ENCODE measurements at regions not wholly inside any gene's neighbourhood (a gene's known extent, or its start where the extent isn't known, plus 50 kb on each side); places are given as distances from the start of the nearest gene placed in this dataset.

GRCh38 chr5:125149527-125149926, 403.1 kb upstream of the ZNF608 start:
- no peak for DNase-seq

DNA sequence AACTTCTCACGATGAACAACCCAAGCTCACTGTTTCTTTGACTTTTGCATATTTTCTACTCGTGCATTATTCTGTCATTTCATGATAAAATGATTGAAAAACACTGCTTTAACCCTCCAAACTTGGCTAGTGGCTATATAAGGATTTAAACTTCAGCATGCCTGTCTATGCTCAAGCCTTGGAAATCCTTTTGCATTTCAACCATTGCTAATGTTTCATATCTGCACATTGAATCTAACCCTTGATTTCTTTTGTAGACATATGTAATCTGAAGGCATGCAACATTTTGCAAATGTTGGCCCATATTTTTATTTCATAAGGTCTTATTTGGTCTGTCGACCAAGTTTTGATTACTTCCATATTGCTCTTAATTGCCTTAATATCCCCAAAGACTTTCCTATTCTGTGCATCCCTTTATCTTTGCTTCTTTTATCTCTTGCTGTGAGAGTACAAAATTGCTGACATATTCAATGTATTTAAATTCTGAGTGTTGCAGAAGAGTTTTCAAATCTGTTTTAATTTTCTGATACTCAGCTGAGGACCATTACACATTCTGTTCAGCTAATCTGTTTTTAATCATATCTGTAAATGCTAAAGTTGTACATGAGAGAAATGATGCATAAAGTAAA, 403.7 kb upstream of the ZNF608 start:
- DNase-seq = no peak

- DNase-seq = no peak
Observed at GRCh38 chr5:125151150-125151900, 404.9 kb upstream of the ZNF608 start.

GRCh38 chr5:125152044-125152443, 405.6 kb upstream of the ZNF608 start:
- no peak for DNase-seq

GRCh38 chr5:125152461-125153189, 406.2 kb upstream of the ZNF608 start:
- no peak for DNase-seq

- DNase-seq = no peak
Observed at GRCh38 chr5:125153231-125153630, 406.8 kb upstream of the ZNF608 start.

DNA sequence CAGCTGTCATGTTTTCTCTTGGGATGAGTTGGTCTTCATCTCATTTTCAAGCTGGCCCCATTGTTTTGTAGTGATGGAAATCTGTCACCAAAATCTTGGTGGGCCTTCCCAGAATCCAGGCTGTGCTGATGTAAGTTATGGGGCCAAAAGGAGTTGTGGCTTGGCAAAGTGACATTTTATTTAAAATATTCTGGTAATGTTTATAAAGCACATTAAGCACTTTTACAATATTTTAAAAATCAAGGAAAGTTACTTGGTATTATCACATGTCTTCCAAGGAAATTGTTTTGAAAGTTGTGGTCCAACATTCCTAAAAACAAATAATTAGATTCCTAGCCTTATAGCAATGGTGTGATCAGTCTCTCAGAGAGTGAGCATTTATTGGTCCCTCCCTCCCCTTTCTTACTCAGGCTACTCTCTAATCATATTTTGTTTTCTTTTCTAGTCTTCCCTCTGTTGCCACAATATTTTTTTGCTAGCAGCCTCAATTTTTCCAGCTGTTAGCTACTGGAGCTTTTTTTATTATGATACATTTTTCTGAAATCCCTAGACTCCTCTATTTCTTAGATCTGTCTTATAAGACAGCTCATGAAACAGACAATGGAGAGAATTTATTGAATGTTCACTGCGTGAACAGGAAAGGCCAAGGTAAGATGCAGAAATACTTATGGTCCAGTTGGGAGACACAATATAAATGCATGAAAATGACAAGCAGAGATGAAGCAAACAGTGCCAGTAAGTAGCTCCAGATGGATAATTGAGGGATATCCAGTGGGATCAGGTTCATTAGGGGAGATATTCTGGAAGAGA, 408.1 kb upstream of the ZNF608 start:
- no peak for DNase-seq

DNA sequence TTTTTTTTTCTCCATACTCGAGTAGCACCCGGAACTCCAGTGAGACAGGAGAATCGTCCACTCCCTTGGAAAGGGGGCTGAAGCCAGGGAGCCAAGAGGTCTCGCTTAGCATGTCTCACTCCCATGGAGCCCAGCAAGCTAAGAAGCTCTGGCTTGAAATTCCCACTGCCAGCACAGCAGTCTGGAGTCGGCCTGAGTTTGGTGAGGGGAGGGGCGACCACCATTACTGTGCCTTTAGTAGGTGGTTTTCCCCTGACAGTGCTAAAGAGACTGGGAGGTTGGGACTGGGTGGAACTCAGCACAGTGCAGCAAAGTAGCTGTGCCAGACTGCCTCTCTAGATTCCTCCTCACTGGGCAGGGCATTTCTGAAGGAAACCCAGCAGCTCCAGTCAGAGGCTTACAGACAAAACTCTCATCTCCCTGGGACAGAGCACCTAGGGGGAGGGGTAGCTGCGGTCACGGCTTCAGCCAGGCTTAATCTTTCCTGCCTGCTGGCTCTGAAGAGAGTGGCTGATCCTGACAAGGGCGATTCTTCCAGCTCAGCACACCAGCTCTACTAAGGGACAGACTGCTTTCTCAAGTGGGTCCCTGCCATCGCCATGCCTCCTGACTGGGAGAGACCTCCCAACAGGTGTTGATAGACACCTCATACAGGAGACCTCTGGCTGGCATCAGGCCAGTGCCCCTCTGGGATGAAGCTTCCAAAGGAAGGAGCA, 414.5 kb upstream of the ZNF608 start:
- DNase-seq = no peak

DNA sequence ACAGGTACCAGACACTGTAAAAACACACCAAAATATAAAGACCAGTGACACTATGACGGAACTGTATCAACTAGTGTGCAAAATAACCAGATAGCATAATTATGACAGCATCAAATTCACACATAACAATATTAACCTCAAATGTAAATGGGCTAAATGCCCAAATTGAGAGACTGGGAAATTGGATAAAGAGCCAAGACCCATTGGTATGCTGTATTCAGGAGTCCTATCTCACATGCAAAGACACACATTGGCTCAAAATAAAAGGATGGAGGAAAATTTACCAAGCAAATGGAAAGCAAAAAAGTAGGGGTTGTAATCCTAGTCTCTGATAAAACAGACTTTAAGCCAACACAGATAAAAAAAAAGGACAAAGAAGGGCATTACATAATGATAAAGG, 416.3 kb upstream of the ZNF608 start:
- DNase-seq = no peak

DNA sequence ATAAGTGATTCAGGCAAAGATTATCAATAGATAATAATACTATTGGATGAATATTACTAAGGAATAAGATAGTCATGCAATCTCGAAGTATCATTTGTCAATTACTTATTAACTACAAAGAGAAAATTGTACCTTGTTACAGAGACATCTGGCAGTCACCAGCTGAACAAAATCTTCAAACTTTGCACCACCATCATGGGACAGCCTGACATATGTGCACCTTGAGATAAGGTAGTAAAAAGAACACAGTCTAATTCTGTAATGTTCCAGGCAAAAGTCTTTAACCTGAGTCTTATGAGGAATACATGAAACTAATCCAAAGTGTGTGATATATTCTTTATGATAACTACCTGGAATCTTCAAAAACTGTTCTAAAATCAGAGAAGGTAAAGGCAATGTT, 423.0 kb upstream of the ZNF608 start:
- no peak for DNase-seq

GRCh38 chr5:125171641-125172040, 425.2 kb upstream of the ZNF608 start:
- DNase-seq = no peak

- no peak for DNase-seq
Observed at GRCh38 chr5:125175348-125176004, 429.0 kb upstream of the ZNF608 start.

DNA sequence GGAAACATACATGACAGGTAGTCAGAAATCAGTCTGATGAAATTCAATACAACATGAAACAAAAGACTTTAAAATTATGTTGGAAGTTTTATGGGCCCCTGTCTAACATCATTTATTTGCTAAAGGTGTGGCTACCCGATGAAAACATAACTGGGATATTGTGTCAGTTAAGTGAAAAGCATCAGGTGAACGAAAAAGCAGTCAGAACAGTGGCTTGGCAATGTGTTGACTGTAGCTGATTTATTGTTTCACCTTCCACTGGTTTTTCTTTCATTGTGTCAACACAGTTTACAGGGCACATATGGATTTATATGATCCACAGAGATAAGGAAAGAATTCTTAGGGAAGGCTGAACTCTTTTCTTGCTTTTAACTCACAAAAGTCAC, 429.6 kb upstream of the ZNF608 start:
- no peak for DNase-seq

DNA sequence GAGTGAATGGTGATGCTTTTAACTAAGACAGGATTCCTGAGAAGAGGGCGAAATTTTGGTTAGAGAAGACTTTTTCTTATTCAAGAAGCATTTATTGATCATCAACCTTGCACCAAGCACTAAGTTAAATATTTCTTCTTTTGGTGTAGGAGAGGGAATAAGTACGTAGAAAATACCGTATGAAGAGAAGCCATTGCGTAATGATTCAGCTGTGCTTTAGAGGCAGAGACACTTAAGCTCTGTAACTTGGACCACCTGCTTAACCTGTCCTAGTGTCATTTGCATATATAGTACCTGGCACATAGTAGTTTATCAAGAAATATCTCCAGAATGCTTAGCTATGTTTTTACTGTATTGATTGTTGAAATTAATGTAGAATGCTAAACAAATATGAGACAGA, 430.9 kb upstream of the ZNF608 start:
- no peak for DNase-seq

DNA sequence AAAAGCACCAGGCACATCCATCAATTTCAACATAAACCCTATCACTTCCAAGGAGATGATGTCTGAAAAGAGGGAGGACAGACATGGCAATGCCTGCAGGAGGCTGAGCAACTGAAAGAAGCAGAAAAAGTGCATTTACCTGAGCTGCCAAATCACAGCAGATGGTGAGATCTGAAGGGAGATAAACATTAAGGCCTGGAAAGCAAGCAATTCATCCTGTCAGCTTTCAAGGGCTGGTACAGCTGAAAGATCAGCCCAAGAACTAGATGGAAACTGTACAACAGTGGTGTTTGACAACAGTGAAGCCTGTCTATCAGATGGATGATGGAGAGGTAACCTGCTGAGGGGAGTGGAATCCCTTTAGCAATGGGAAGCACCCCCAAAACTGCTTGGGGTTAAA, 433.2 kb upstream of the ZNF608 start:
- no peak for DNase-seq

- DNase-seq = no peak
Observed at GRCh38 chr5:125180231-125180829, 433.9 kb upstream of the ZNF608 start.

- DNase-seq = no peak
Observed at GRCh38 chr5:125181159-125181558, 434.7 kb upstream of the ZNF608 start.

GRCh38 chr5:125181955-125182354, 435.5 kb upstream of the ZNF608 start:
- DNase-seq = no peak

DNA sequence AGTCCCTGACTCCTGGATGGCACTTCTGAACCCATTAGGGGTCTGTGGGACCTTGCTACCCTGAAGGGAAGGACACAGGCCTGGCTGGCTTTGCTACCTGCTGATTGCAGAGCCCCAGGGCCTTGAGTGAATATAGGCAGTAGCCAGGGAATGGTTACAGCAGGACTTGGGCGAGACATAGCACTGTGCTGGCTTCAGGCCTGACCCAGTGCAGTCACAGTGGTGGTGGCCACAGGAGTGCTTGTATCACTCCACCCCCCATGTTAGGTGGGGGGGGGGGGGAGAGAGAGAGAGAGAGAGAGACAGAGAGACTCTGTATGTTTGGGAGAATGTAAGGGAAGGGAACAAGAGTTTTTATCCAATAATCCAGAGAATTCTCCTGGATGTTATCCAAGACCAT, 439.3 kb upstream of the ZNF608 start:
- DNase-seq = no peak

DNA sequence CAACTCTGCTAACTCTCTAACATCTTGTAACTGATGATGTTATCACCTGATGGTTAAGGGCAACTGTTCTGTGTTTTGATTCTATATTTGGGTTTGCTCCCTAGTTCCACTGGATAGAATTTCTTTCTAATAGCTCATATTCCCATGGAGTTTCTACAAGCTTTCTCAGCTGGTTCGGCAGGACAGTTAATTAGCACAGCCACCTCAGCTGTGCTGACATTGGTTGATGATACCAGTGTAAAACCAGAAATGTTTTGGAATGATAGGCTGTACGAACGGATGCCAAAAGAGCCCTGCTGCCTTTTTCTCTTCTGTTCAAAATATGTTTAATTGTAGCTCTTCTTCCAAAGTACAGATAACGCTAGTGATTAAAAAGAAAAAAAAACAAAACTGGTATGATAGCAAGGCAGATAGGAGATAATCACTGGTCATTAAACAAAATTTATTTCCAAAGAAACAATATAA, 440.5 kb upstream of the ZNF608 start:
- DNase-seq = no peak

DNA sequence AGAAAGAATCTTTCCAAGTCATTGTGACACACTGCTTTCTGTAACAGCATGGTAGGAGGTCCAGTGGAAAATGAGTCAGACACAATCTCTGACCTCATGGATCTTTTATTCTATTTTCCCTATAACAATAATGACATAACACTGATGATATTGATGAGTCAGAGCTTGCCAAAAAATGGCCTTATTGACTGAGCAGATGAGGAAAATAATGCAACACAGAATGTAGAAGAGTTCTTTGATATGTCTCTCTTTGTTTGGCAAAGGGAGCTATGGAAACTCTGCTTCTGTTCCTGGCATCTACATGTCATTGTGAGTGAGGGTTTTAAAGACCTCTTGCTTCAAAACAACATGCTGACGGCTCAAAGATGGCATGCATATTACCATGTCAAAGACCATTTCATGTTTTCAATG, 443.1 kb upstream of the ZNF608 start:
- no peak for DNase-seq
